ENCODE measurements at regions not wholly inside any gene's neighbourhood (a gene's known extent, or its start where the extent isn't known, plus 50 kb on each side); places are given as distances from the start of the nearest gene placed in this dataset.

DNA sequence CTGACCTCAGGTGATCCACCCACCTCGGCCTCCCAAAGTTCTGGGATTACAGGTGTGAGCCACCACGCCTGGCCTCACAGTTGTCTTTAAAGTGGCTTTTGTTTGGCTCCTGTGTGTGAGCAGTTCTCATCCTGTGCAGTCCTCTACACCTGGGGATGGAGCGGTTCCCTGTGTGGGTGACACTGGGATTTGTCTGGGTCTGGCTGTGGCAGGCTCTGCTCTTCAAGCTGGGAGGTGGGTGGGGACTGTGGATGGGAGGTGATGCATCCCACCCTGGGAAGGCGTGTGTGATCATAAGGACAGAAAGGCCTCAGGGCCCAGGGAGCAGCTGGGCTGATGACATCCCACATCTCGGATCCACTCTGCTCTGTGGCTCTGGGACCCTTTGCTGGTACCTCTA is 1266.8 kb downstream of the BRD1 start:
- H3K4me2 ChIP-seq (ENCODE audit: low read depth, low read length, poor library complexity, severe bottlenecking), result no peak overlapping the region
- no peak overlapping the region for H3K27ac ChIP-seq (ENCODE audit: low read depth, low read length)
- H3K9ac ChIP-seq (ENCODE audit: low read length), result no peak overlapping the region
- H3K36me3 ChIP-seq (ENCODE audit: low read length), result no peaks in the 10 kb centered on the region
- H3F3A ChIP-seq (ENCODE audit: insufficient read depth), result no peaks in the 10 kb centered on the region
- no peaks in the 10 kb centered on the region for H4K20me1 ChIP-seq (ENCODE audit: low read depth, low read length)
- no peak overlapping the region for H3K4me3 ChIP-seq (ENCODE audit: insufficient read depth, low read length, poor library complexity, severe bottlenecking)
- no peaks in the 10 kb centered on the region for H3K79me2 ChIP-seq (ENCODE audit: insufficient read depth, low read length)
- no peak overlapping the region for H2AFZ ChIP-seq (ENCODE audit: low read depth, low read length, severe bottlenecking)
- H3K9me2 ChIP-seq (replicated peaks; ENCODE audit: insufficient read depth, low read length), result no peaks in the 10 kb centered on the region
- H3K9me3 ChIP-seq (ENCODE audit: insufficient read depth, low read length), result no peaks in the 10 kb centered on the region
- no peaks in the 10 kb centered on the region for H3K27me3 ChIP-seq (ENCODE audit: low read length)
- no peak for TF ChIP-seq EZH2phosphoT487 (conservative IDR thresholded peaks at IDR 0.05; ENCODE audit: low read length)
- TF ChIP-seq, protein P1, sequence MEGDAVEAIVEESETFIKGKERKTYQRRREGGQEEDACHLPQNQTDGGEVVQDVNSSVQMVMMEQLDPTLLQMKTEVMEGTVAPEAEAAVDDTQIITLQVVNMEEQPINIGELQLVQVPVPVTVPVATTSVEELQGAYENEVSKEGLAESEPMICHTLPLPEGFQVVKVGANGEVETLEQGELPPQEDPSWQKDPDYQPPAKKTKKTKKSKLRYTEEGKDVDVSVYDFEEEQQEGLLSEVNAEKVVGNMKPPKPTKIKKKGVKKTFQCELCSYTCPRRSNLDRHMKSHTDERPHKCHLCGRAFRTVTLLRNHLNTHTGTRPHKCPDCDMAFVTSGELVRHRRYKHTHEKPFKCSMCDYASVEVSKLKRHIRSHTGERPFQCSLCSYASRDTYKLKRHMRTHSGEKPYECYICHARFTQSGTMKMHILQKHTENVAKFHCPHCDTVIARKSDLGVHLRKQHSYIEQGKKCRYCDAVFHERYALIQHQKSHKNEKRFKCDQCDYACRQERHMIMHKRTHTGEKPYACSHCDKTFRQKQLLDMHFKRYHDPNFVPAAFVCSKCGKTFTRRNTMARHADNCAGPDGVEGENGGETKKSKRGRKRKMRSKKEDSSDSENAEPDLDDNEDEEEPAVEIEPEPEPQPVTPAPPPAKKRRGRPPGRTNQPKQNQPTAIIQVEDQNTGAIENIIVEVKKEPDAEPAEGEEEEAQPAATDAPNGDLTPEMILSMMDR (IDR thresholded peaks at IDR 0.05; ENCODE audit: insufficient read depth, low read length, poor library complexity, severe bottlenecking), result no peak

DNA sequence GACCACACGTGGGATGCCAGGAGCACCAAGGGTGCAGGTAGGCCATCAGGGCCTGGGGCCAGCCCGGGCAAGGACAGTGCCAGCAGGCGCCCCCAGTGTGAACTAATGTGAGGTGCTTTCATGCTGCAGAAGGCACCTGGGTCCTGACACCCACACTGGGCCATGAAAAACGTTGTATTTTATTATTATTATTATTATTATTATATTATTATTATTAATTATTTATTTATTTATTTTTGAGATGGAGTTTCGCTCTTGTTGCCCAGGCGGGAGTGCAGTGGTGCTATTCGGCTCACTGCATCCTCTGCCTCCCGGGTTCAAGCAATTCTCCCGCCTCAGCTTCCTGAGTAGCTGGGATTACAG is 1267.3 kb downstream of the BRD1 start:
- Histone ChIP-seq H3K9me2 (replicated peaks; ENCODE audit: insufficient read depth, low read length) (no peaks in the 10 kb centered on the region), H3K79me2 (ENCODE audit: insufficient read depth, low read length) (no peaks in the 10 kb centered on the region), H3K27ac (ENCODE audit: low read depth, low read length) (no peak overlapping the region), H3K27me3 (ENCODE audit: low read length) (no peaks in the 10 kb centered on the region), H3K36me3 (ENCODE audit: low read length) (no peaks in the 10 kb centered on the region), H3K4me3 (ENCODE audit: insufficient read depth, low read length, poor library complexity, severe bottlenecking) (no peak overlapping the region), H3K4me2 (ENCODE audit: low read depth, low read length, poor library complexity, severe bottlenecking) (no peak overlapping the region), H2AFZ (ENCODE audit: low read depth, low read length, severe bottlenecking) (no peak overlapping the region), H3F3A (ENCODE audit: insufficient read depth) (no peaks in the 10 kb centered on the region), H3K9me3 (ENCODE audit: insufficient read depth, low read length) (no peaks in the 10 kb centered on the region), H4K20me1 (ENCODE audit: low read depth, low read length) (no peaks in the 10 kb centered on the region), H3K9ac (ENCODE audit: low read length) (no peak overlapping the region)
- no peak for TF ChIP-seq EZH2phosphoT487 (conservative IDR thresholded peaks at IDR 0.05; ENCODE audit: low read length)
- TF ChIP-seq, protein P1 (IDR thresholded peaks at IDR 0.05; ENCODE audit: insufficient read depth, low read length, poor library complexity, severe bottlenecking), result no peak

DNA sequence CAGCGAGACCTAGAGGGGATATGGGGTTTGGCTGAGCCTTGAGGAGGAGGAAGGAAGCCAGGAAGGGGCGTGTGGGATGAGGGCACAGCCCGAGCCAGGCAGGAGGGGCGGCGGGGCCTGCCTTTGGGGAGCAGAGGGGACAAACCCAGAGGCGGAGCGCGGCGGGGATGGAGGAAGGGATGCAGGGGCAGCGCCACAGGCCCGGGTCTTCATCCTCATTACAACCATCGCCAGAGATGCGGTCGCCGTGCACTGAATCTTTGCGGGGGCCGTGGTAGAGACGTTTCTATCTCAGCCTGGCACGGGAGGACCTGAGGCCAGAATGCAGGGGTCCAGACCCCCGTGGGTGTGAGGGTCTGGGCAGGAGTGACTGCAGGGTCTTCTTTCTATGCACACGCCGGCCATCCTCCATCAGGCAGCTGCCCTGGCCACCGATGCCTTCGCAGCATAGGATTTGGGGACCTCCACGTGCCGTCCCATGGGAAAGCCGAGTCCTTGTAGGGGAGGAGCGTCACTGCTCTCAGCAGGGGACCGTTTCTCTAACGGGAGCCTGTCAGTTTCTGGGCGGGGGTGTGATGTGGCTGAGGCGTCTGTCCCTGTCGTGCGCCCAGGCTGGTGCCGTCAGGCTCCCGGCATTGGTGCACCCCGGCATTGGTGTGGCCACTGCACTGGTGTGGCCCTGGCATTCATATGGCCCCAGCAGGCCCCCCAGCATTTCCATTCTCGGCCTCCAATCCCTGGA is 1267.9 kb downstream of the BRD1 start:
- no peaks in the 10 kb centered on the region for H3K9me2 ChIP-seq (replicated peaks; ENCODE audit: insufficient read depth, low read length)
- no peak overlapping the region for H3K9ac ChIP-seq (ENCODE audit: low read length)
- H3K4me2 ChIP-seq (ENCODE audit: low read depth, low read length, poor library complexity, severe bottlenecking), result no peak overlapping the region
- no peaks in the 10 kb centered on the region for H3K27me3 ChIP-seq (ENCODE audit: low read length)
- no peaks in the 10 kb centered on the region for H3K9me3 ChIP-seq (ENCODE audit: insufficient read depth, low read length)
- no peaks in the 10 kb centered on the region for H3K36me3 ChIP-seq (ENCODE audit: low read length)
- no peaks in the 10 kb centered on the region for H3K79me2 ChIP-seq (ENCODE audit: insufficient read depth, low read length)
- H2AFZ ChIP-seq (ENCODE audit: low read depth, low read length, severe bottlenecking), result no peak overlapping the region
- no peaks in the 10 kb centered on the region for H3F3A ChIP-seq (ENCODE audit: insufficient read depth)
- no peak overlapping the region for H3K27ac ChIP-seq (ENCODE audit: low read depth, low read length)
- no peak for TF ChIP-seq EZH2phosphoT487 (conservative IDR thresholded peaks at IDR 0.05; ENCODE audit: low read length)
- TF ChIP-seq, protein P1 (IDR thresholded peaks at IDR 0.05; ENCODE audit: insufficient read depth, low read length, poor library complexity, severe bottlenecking), result no peak
- no peaks in the 10 kb centered on the region for H4K20me1 ChIP-seq (ENCODE audit: low read depth, low read length)
- no peak overlapping the region for H3K4me3 ChIP-seq (ENCODE audit: insufficient read depth, low read length, poor library complexity, severe bottlenecking)
